ENCODE measurements at regions not wholly inside any gene's neighbourhood (a gene's known extent, or its start where the extent isn't known, plus 50 kb on each side); places are given as distances from the start of the nearest gene placed in this dataset.

DNA sequence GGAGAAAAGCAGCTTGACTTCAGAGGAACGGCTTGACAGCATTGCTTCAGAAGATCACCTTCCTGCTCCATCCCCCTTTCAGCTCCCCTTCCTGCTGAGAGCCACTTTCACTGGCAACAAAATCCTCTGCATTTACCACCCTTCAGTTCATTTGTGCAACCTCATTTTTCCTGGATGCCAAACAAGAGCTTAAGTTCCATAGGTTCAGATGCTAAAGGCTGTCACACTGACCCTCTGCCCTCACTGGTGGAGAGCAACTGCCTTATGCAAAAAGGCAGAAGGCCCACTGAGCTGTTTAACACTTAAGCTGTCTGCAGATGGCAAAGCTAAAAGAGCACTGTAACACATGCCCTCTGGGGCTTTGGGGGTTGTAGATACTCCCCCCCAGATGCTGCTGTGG lies 131.2 kb upstream of the SPACA1 start:
- TF ChIP-seq EZH2 (IDR thresholded peaks at IDR 0.05; ENCODE audit: low read length), result no peak
- TF ChIP-seq, protein P1, sequence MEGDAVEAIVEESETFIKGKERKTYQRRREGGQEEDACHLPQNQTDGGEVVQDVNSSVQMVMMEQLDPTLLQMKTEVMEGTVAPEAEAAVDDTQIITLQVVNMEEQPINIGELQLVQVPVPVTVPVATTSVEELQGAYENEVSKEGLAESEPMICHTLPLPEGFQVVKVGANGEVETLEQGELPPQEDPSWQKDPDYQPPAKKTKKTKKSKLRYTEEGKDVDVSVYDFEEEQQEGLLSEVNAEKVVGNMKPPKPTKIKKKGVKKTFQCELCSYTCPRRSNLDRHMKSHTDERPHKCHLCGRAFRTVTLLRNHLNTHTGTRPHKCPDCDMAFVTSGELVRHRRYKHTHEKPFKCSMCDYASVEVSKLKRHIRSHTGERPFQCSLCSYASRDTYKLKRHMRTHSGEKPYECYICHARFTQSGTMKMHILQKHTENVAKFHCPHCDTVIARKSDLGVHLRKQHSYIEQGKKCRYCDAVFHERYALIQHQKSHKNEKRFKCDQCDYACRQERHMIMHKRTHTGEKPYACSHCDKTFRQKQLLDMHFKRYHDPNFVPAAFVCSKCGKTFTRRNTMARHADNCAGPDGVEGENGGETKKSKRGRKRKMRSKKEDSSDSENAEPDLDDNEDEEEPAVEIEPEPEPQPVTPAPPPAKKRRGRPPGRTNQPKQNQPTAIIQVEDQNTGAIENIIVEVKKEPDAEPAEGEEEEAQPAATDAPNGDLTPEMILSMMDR (optimal IDR thresholded peaks at IDR 0.05 in 1 of 3, IDR thresholded peaks at IDR 0.05 in 1 of 3, conservative IDR thresholded peaks at IDR 0.05 in 1 of 3; ENCODE audit: extremely low read depth in 1 of 3, insufficient read depth in 2 of 3, low read length in 3 of 3), result no peak
